CD4-positive, CD25-positive, alpha-beta regulatory T cell (primary cell): ENCODE measurements at regions not wholly inside any gene's neighbourhood (a gene's known extent, or its start where the extent isn't known, plus 50 kb on each side); places are given as distances from the start of the nearest gene placed in this dataset.
A peak's percentile ranks its signal among the peaks of the same experiment; 100 is the strongest.

Experiments
- ATAC-seq, 2 donors: fragments of 150-1000 bp; cut with Tn5 transposase; one replicate each; pipeline ENCODE4 v1.10.0; 2021; ENCODE audit warnings: low read depth in 2 of 2, moderate number of reproducible peaks in 2 of 2, moderate library complexity in 1 of 2
- DNase-seq, 3 donors: peaks; one replicate each; pipeline versions ENCODE4 v3.0.0 to v3.0.0-alpha.2; 2012 to 2022; ENCODE audit warnings: mixed read lengths in 1 of 3
- H3K27ac ChIP-seq: one replicate; pipeline ENCODE4 v1.7.0; 2013; ENCODE audit warnings: mild to moderate bottlenecking, low read length; ENCODE audit not compliant: insufficient read depth, poor library complexity, severe bottlenecking
- H3K27me3 ChIP-seq: one replicate; pipeline ENCODE4 v1.7.0; 2013; ENCODE audit warnings: low read length; ENCODE audit not compliant: control insufficient read depth, insufficient read depth
- H3K36me3 ChIP-seq: one replicate; pipeline ENCODE4 v1.7.0; 2013; ENCODE audit warnings: mild to moderate bottlenecking, low read length, moderate library complexity; ENCODE audit not compliant: control insufficient read depth, insufficient read depth
- H3K4me1 ChIP-seq: 2 replicates; pipeline ENCODE4 v1.7.0; 2013; ENCODE audit warnings: mild to moderate bottlenecking, low read length; ENCODE audit not compliant: insufficient read depth, control insufficient read depth, poor library complexity, severe bottlenecking
- H3K4me3 ChIP-seq: one replicate; pipeline ENCODE4 v1.7.0; 2013; ENCODE audit warnings: low read depth, mild to moderate bottlenecking, low read length, moderate library complexity
- H3K9me3 ChIP-seq, 2 experiments: 1 replicate in 1 of 2; 2 replicates in 1 of 2; pipeline ENCODE4 v1.7.0; 2013; ENCODE audit warnings: low read length in 2 of 2, mild to moderate bottlenecking in 1 of 2, moderate library complexity in 1 of 2; ENCODE audit not compliant: control insufficient read depth in 2 of 2
- H3K27ac Mint-ChIP-seq, 3 donors: one replicate each; pipeline ENCODE4 v1.8.0; 2020 to 2022; ENCODE audit warnings: mild to moderate bottlenecking in 3 of 3, mixed read lengths in 3 of 3, moderate library complexity in 2 of 3
- H3K27me3 Mint-ChIP-seq: one replicate; pipeline ENCODE4 v1.8.0; 2022; ENCODE audit warnings: mild to moderate bottlenecking, mixed read lengths
- H3K36me3 Mint-ChIP-seq: one replicate; pipeline ENCODE4 v1.8.0; 2020; ENCODE audit warnings: mixed read lengths
- H3K4me1 Mint-ChIP-seq, 4 donors: one replicate each; pipeline ENCODE4 v1.8.0; 2020 to 2022; ENCODE audit warnings: mixed read lengths in 4 of 4, mild to moderate bottlenecking in 1 of 4
- H3K4me3 Mint-ChIP-seq, 4 donors: one replicate each; pipeline ENCODE4 v1.8.0; 2020 to 2022; ENCODE audit warnings: mild to moderate bottlenecking in 4 of 4, mixed read lengths in 4 of 4, moderate library complexity in 3 of 4
- H3K9me3 Mint-ChIP-seq, 7 donors: one replicate each; pipeline ENCODE4 v1.8.0; 2020 to 2022; ENCODE audit warnings: mixed read lengths in 7 of 7, mild to moderate bottlenecking in 3 of 7, moderate library complexity in 2 of 7

- H3K4me3 ChIP-seq: peak overlapping the region; percentile 17
- peaks cover 0 to 2% (median 0%) of the 10 kb centered on the region in 7 donors for H3K9me3 Mint-ChIP-seq
- peaks cover 0 to 11% (median 6%) of the 10 kb centered on the region in 4 donors for H3K4me1 Mint-ChIP-seq
- H3K27ac Mint-ChIP-seq: no peak overlapping the region
- DNase-seq (peak in 1 of 3 donors; percentile 12), ATAC-seq (peak; percentile 31 to 56)
- peak overlapping the region in 1 of 4 donors; percentile 5 for H3K4me3 Mint-ChIP-seq
- H3K9me3 ChIP-seq: no peaks in the 10 kb centered on the region
- no peaks in the 10 kb centered on the region for H3K36me3 Mint-ChIP-seq
- no peaks in the 10 kb centered on the region for H3K27me3 ChIP-seq
- no peak overlapping the region for H3K27ac ChIP-seq
- peaks cover 6% of the 10 kb centered on the region for H3K27me3 Mint-ChIP-seq
- no peaks in the 10 kb centered on the region for H3K4me1 ChIP-seq
- H3K36me3 ChIP-seq: no peaks in the 10 kb centered on the region
Observed at GRCh38 chr3:193971261-193971751, 164.6 kb upstream of the HES1 start.

- peaks cover 6% of the 10 kb centered on the region for H3K27me3 Mint-ChIP-seq
- no peak overlapping the region for H3K4me3 Mint-ChIP-seq
- no peaks in the 10 kb centered on the region for H3K27me3 ChIP-seq
Observed at GRCh38 chr3:193971966-193972365, 164.0 kb upstream of the HES1 start.

GRCh38 chr3:193972832-193973231 lies 163.1 kb upstream of the HES1 start:
- Mint-ChIP-seq H3K27ac (no peak overlapping the region), H3K9me3 (peaks cover 0 to 2% (median 0%) of the 10 kb centered on the region in 7 donors), H3K27me3 (peaks cover 6% of the 10 kb centered on the region), H3K36me3 (no peaks in the 10 kb centered on the region), H3K4me1 (peaks cover 0 to 11% (median 6%) of the 10 kb centered on the region in 4 donors), H3K4me3 (no peak overlapping the region)
- H3K36me3 ChIP-seq: no peaks in the 10 kb centered on the region
- H3K9me3 ChIP-seq: no peaks in the 10 kb centered on the region
- H3K4me1 ChIP-seq: no peaks in the 10 kb centered on the region
- H3K27ac ChIP-seq: no peak overlapping the region
- ATAC-seq (no peak), DNase-seq (no peak)
- H3K27me3 ChIP-seq: no peaks in the 10 kb centered on the region
- H3K4me3 ChIP-seq: no peak overlapping the region

More at GRCh38 chr3:193971966-193972365, 164.0 kb upstream of the HES1 start:
- Histone ChIP-seq H3K36me3 (no peaks in the 10 kb centered on the region), H3K4me3 (no peak overlapping the region), H3K4me1 (no peaks in the 10 kb centered on the region), H3K27ac (no peak overlapping the region), H3K9me3 (no peaks in the 10 kb centered on the region)
- peaks cover 0 to 2% (median 0%) of the 10 kb centered on the region in 7 donors for H3K9me3 Mint-ChIP-seq
- DNase-seq: no peak
- no peak for ATAC-seq
- peaks cover 0 to 11% (median 6%) of the 10 kb centered on the region in 4 donors for H3K4me1 Mint-ChIP-seq
- no peaks in the 10 kb centered on the region for H3K36me3 Mint-ChIP-seq
- peak overlapping the region in 1 of 3 donors; percentile 22 for H3K27ac Mint-ChIP-seq

- Mint-ChIP-seq H3K36me3 (no peaks in the 10 kb centered on the region), H3K27ac (no peak overlapping the region), H3K27me3 (peaks cover 6% of the 10 kb centered on the region), H3K4me3 (no peak overlapping the region), H3K9me3 (peaks cover 0 to 2% (median 0%) of the 10 kb centered on the region in 7 donors), H3K4me1 (peaks cover 0 to 11% (median 6%) of the 10 kb centered on the region in 4 donors)
- Histone ChIP-seq H3K27ac (no peak overlapping the region), H3K36me3 (no peaks in the 10 kb centered on the region), H3K9me3 (no peaks in the 10 kb centered on the region), H3K27me3 (no peaks in the 10 kb centered on the region), H3K4me1 (no peaks in the 10 kb centered on the region), H3K4me3 (no peak overlapping the region)
- no peak for ATAC-seq
- DNase-seq: no peak
Observed at GRCh38 chr3:193974191-193974652, 161.7 kb upstream of the HES1 start.

- peaks cover 4% of the 10 kb centered on the region for H3K27me3 Mint-ChIP-seq
- H3K27ac Mint-ChIP-seq: no peak overlapping the region
- DNase-seq (no peak), ATAC-seq (no peak)
- Histone ChIP-seq H3K27ac (no peak overlapping the region), H3K4me1 (no peaks in the 10 kb centered on the region), H3K27me3 (no peaks in the 10 kb centered on the region), H3K9me3 (no peaks in the 10 kb centered on the region), H3K4me3 (no peak overlapping the region), H3K36me3 (no peaks in the 10 kb centered on the region)
- no peaks in the 10 kb centered on the region for H3K36me3 Mint-ChIP-seq
- peaks cover 0 to 11% (median 5%) of the 10 kb centered on the region in 4 donors for H3K4me1 Mint-ChIP-seq
- H3K9me3 Mint-ChIP-seq: peaks cover 0 to 2% (median 0%) of the 10 kb centered on the region in 7 donors
- H3K4me3 Mint-ChIP-seq: peak overlapping the region in 1 of 4 donors; percentile 73
Observed at GRCh38 chr3:193974671-193975535, 161.0 kb upstream of the HES1 start.

- H3K36me3 ChIP-seq: no peaks in the 10 kb centered on the region
- H3K4me3 ChIP-seq: no peak overlapping the region
- Mint-ChIP-seq H3K4me3 (no peak overlapping the region), H3K4me1 (no peaks in the 10 kb centered on the region), H3K27me3 (no peaks in the 10 kb centered on the region), H3K9me3 (peaks cover 0 to 2% (median 0%) of the 10 kb centered on the region in 7 donors), H3K27ac (no peak overlapping the region), H3K36me3 (no peaks in the 10 kb centered on the region)
- H3K9me3 ChIP-seq: no peaks in the 10 kb centered on the region
- DNase-seq: no peak
- H3K4me1 ChIP-seq: no peaks in the 10 kb centered on the region
- no peaks in the 10 kb centered on the region for H3K27me3 ChIP-seq
- no peak for ATAC-seq
- H3K27ac ChIP-seq: no peak overlapping the region
Observed at GRCh38 chr3:193977622-193978021, 158.3 kb upstream of the HES1 start.

GRCh38 chr3:193978030-193978429 lies 157.9 kb upstream of the HES1 start:
- Mint-ChIP-seq H3K4me3 (no peak overlapping the region), H3K9me3 (peaks cover 0 to 2% (median 0%) of the 10 kb centered on the region in 7 donors), H3K4me1 (no peaks in the 10 kb centered on the region), H3K27ac (no peak overlapping the region), H3K27me3 (no peaks in the 10 kb centered on the region), H3K36me3 (no peaks in the 10 kb centered on the region)
- H3K4me3 ChIP-seq: no peak overlapping the region
- no peaks in the 10 kb centered on the region for H3K9me3 ChIP-seq
- no peaks in the 10 kb centered on the region for H3K27me3 ChIP-seq
- no peak for ATAC-seq
- no peak for DNase-seq
- no peak overlapping the region for H3K27ac ChIP-seq
- no peaks in the 10 kb centered on the region for H3K36me3 ChIP-seq
- H3K4me1 ChIP-seq: no peaks in the 10 kb centered on the region
